ENCODE measurements at regions not wholly inside any gene's neighbourhood (a gene's known extent, or its start where the extent isn't known, plus 50 kb on each side); places are given as distances from the start of the nearest gene placed in this dataset.

DNA sequence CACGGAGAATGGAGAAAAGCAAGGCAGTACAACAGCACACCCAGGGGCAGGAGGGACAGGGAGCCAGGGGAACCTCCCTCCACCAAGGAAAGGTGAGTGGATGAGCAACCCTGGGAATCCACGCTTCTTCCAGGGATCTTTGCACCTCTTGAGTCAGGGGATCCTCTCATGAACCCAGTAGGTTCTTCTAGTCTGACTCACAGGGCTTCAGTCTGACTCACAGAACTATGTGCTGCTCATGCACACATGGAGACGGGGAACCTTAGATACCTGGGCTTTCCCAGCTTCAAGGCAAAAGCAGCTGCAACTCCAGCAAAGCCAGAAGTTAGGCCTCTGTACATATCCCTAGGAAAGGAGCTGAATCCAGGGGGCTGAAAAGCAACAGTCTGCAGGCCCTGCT lies 1021.4 kb upstream of the TENM4 start:
- 80 to 94% (median 90%) methylated on average over 3 of the region's 3 CpGs for WGBS, 4 donors
- H3K27ac ChIP-seq: no peak overlapping the region
- no peak for DNase-seq
- TF ChIP-seq, protein P1, sequence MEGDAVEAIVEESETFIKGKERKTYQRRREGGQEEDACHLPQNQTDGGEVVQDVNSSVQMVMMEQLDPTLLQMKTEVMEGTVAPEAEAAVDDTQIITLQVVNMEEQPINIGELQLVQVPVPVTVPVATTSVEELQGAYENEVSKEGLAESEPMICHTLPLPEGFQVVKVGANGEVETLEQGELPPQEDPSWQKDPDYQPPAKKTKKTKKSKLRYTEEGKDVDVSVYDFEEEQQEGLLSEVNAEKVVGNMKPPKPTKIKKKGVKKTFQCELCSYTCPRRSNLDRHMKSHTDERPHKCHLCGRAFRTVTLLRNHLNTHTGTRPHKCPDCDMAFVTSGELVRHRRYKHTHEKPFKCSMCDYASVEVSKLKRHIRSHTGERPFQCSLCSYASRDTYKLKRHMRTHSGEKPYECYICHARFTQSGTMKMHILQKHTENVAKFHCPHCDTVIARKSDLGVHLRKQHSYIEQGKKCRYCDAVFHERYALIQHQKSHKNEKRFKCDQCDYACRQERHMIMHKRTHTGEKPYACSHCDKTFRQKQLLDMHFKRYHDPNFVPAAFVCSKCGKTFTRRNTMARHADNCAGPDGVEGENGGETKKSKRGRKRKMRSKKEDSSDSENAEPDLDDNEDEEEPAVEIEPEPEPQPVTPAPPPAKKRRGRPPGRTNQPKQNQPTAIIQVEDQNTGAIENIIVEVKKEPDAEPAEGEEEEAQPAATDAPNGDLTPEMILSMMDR (IDR thresholded peaks at IDR 0.05): no peak
- no peak for TF ChIP-seq POLR2A (IDR thresholded peaks at IDR 0.05)
- no peaks in the 10 kb centered on the region for H3K4me1 ChIP-seq (replicated peaks in 1 of 2)
- no peaks in the 10 kb centered on the region for H3K9me3 ChIP-seq (replicated peaks in 1 of 3)
- intact Hi-C loops (cut with DNase I): no loop called here
- no peak overlapping the region for H3K4me3 ChIP-seq
- H3K27me3 ChIP-seq: no peaks in the 10 kb centered on the region
- no peaks in the 10 kb centered on the region for H3K36me3 ChIP-seq (replicated peaks in 1 of 2)

DNA sequence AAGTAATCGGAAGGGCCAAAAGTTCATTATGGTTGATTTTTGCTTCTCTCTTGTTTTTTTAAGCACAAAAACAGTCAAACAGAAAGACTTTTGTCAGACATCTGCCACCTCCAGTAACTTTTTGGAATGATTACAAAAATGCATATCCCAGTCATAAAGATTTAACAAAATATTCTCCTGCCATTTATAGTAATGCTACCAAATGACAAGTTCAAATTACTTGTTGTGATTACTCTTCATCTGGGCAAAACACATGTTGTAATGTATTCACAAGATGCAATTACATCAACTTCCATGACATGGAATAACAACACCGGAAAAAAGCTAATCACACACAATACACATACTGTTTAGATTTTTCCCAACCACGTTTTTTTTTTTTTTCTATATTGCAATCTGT lies 1017.5 kb upstream of the TENM4 start:
- 79 to 86% (median 79%) methylated on average over 3 of the region's 3 CpGs for WGBS, 4 donors
- H3K4me1 ChIP-seq (replicated peaks in 1 of 2): no peaks in the 10 kb centered on the region
- no peaks in the 10 kb centered on the region for H3K36me3 ChIP-seq (replicated peaks in 1 of 2)
- no peak overlapping the region for H3K27ac ChIP-seq
- intact Hi-C loops (cut with DNase I): no loop called here
- H3K27me3 ChIP-seq: no peaks in the 10 kb centered on the region
- no peak overlapping the region for H3K4me3 ChIP-seq
- no peak for DNase-seq
- no peak for TF ChIP-seq POLR2A (IDR thresholded peaks at IDR 0.05)
- TF ChIP-seq, protein P1 (IDR thresholded peaks at IDR 0.05): no peak
- H3K9me3 ChIP-seq (replicated peaks in 1 of 3): no peaks in the 10 kb centered on the region

DNA sequence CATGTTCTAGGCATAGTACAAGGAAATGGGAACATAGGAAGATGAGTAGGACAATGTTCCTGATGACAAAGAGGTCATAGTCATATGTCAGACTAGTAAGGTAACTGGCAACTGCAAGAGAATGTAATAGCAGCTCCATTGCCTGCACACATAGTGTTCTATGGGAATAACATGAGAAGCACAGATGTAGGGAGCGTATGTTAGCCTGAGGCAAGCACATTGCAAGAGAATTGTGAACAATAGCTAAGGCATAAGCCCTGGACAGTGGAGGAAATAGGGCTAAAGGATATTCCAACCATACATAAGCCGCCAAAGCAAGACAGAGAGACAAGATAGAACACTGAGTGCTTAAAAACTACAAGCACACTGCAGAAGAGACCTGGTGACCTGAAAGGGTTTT lies 1017.0 kb upstream of the TENM4 start:
- no peak overlapping the region for H3K4me3 ChIP-seq
- no peak for DNase-seq
- H3K27ac ChIP-seq: no peak overlapping the region
- H3K4me1 ChIP-seq (replicated peaks in 1 of 2): no peaks in the 10 kb centered on the region
- TF ChIP-seq POLR2A (IDR thresholded peaks at IDR 0.05): no peak
- TF ChIP-seq, protein P1 (IDR thresholded peaks at IDR 0.05): no peak
- H3K27me3 ChIP-seq: no peaks in the 10 kb centered on the region
- intact Hi-C loops (cut with DNase I): no loop called here
- WGBS, 4 donors: 88 to 97% (median 91%) methylated on average over 2 of the region's 2 CpGs
- H3K36me3 ChIP-seq (replicated peaks in 1 of 2): no peaks in the 10 kb centered on the region
- H3K9me3 ChIP-seq (replicated peaks in 1 of 3): no peaks in the 10 kb centered on the region

DNA sequence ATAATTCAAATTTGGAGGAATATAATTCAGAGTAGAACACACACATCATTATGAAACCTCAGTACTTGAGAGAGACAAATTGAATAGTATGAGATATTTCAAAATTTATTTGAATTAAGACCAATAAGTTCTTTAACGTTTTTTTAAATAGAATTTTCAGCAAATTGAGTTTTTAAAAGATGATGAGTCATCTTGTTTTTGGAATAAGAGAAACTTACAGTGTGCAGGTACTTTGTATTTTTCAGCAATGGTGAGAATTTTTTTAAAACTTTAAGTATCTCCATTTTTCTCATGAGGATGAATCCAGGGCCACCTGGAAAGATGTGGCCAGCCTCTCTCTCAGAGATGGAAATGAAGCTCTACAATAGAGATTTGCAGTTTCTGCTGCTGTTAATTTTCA lies 1015.0 kb upstream of the TENM4 start:
- H3K27ac ChIP-seq: no peak overlapping the region
- H3K4me1 ChIP-seq (replicated peaks in 1 of 2): no peaks in the 10 kb centered on the region
- intact Hi-C loops (cut with DNase I): no loop called here
- 36 to 58% (median 48%) methylated on average over 1 of the region's 1 CpG for WGBS, 4 donors
- no peaks in the 10 kb centered on the region for H3K27me3 ChIP-seq
- no peaks in the 10 kb centered on the region for H3K9me3 ChIP-seq (replicated peaks in 1 of 3)
- no peak for DNase-seq
- H3K36me3 ChIP-seq (replicated peaks in 1 of 2): no peaks in the 10 kb centered on the region
- no peak for TF ChIP-seq POLR2A (IDR thresholded peaks at IDR 0.05)
- TF ChIP-seq, protein P1 (IDR thresholded peaks at IDR 0.05): no peak
- no peak overlapping the region for H3K4me3 ChIP-seq

Measured in adrenal gland (tissue), 9 donors.